Sigmoid colon (tissue), 6 donors: ENCODE measurements at regions not wholly inside any gene's neighbourhood (a gene's known extent, or its start where the extent isn't known, plus 50 kb on each side); places are given as distances from the start of the nearest gene placed in this dataset.
A peak's percentile ranks its signal among the peaks of the same experiment; 100 is the strongest.

Source experiments
- DNase-seq: peaks from one replicate; pipeline ENCODE4 v3.0.0-alpha.2; 2019
- H3K27ac ChIP-seq, 4 donors: fragments of 200-600 bp; sonication (generic); one replicate each; pipeline ENCODE4 v1.5.1; 2016 to 2019; ENCODE audit warnings: mild to moderate bottlenecking in 1 of 4
- H3K27me3 ChIP-seq, 3 donors: fragments of 200-600 bp; sonication (generic); one replicate each; pipeline ENCODE4 v1.5.1; 2019; ENCODE audit warnings: mild to moderate bottlenecking in 1 of 3
- H3K36me3 ChIP-seq, 4 donors: fragments of 200-600 bp; sonication (generic); one replicate each; pipeline ENCODE4 v1.5.1; 2016 to 2019
- H3K4me1 ChIP-seq, 4 donors: fragments of 200-600 bp; sonication (generic); one replicate each; pipeline ENCODE4 v1.5.1; 2017 to 2019
- H3K4me3 ChIP-seq, 4 donors: fragments of 200-600 bp; sonication (generic); one replicate each; pipeline ENCODE4 v1.5.1; 2017 to 2019; ENCODE audit warnings: mild to moderate bottlenecking in 2 of 4, moderate library complexity in 1 of 4
- H3K9me3 ChIP-seq, 4 donors: fragments of 200-600 bp in 3 of 4; sonication (generic) in 3 of 4; one replicate each; pipeline versions ENCODE4 v1.5.1 to v1.6.1; 2013 to 2019
- CTCF ChIP-seq, 4 experiments: fragments of 450-650 bp in 3 of 4; fragments of 200-600 bp in 1 of 4; IDR thresholded peaks; one replicate each; pipeline ENCODE4 v1.5.1; 2016 to 2019; ENCODE audit warnings: antibody characterized with exemption in 4 of 4, mild to moderate bottlenecking in 3 of 4, moderate library complexity in 2 of 4
- EP300 ChIP-seq, 4 donors: sonication (generic); formaldehyde crosslinking; IDR thresholded peaks; one replicate each; pipeline ENCODE4 v1.6.1; 2017; ENCODE audit warnings: antibody characterized with exemption in 4 of 4
- POLR2A ChIP-seq, 2 donors: fragments of 450-650 bp; IDR thresholded peaks; one replicate each; pipeline ENCODE4 v1.6.1; 2016; ENCODE audit warnings: antibody characterized with exemption in 2 of 2, mild to moderate bottlenecking in 2 of 2, moderate library complexity in 2 of 2
- POLR2AphosphoS5 ChIP-seq, 4 donors: sonication (generic); formaldehyde crosslinking; IDR thresholded peaks; one replicate each; pipeline ENCODE4 v1.6.1; 2017; ENCODE audit warnings: antibody characterized with exemption in 4 of 4
- whole genome bisulfite sequencing, 2 donors: extraction: QIAGEN DNeasy Blood & Tissue Kit; methylation state at CpG; one replicate each; pipeline ENCODE4 v1.1.7; 2013; 5-methylcytosine and 5-hydroxymethylcytosine counted together
- intact Hi-C: fragments of 100-400 bp; cut with DNase I; formaldehyde crosslinking; loops from one replicate; pipeline ENCODE4 v1.15.1; 2023
- donor health status: healthy with polysubstance abuse.
- donor health status: healthy.

DNA sequence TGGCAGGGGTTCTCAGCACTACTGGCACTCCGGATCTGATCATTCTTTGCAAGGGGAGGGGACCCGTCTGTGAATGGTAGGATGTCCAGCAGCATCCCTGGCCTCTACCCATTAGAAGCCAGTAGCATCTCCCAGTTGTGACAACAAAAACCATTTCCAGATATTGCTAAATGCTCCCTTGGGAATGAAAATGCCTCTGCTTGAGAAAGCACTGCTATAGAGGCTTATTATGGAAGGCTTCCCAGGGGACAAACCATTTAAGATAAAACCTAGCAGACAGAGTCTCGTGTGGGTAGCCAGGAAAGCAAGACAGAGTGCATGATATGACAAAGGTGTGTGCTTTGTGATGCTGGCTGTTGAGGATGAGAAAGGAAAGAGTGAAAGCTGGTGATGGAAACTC lies 273.7 kb downstream of the TMX3 start:
- no peak overlapping the region for H3K4me3 ChIP-seq
- H3K27me3 ChIP-seq: no peaks in the 10 kb centered on the region
- H3K9me3 ChIP-seq: no peaks in the 10 kb centered on the region
- intact Hi-C loops: no loop called here
- no peaks in the 10 kb centered on the region for H3K4me1 ChIP-seq
- no peak for DNase-seq
- 73 to 80% methylated on average over 3 of the region's 3 CpGs for WGBS, 2 donors
- H3K27ac ChIP-seq: no peak overlapping the region
- H3K36me3 ChIP-seq: no peaks in the 10 kb centered on the region
- TF ChIP-seq EP300 (IDR thresholded peaks at IDR 0.05) (no peak), CTCF (IDR thresholded peaks at IDR 0.05) (no peak), POLR2AphosphoS5 (IDR thresholded peaks at IDR 0.05) (no peak), POLR2A (IDR thresholded peaks at IDR 0.05) (no peak)

DNA sequence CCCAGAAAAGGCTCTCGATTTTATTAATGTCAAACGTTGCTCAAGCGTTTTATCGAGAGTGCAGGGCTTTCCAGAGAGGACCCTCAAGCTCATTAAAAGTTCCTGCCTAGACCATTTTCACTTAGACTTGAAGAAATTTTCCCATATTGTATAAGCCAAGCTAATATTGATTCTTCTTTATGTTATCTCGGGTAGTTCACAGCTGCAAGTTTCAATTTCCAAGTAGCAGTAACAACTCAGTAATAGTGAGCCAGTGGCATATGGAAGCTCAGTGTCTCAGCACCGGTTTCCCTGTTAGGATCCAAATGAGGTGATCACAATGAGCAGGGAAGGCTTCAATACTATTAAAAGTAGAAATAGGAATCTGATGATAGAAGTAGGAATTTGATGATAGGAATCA lies 274.5 kb downstream of the TMX3 start:
- Histone ChIP-seq H3K9me3 (no peaks in the 10 kb centered on the region), H3K27me3 (no peaks in the 10 kb centered on the region), H3K36me3 (no peaks in the 10 kb centered on the region), H3K27ac (no peak overlapping the region), H3K4me1 (no peaks in the 10 kb centered on the region), H3K4me3 (no peak overlapping the region)
- intact Hi-C loops: no loop called here
- TF ChIP-seq CTCF (IDR thresholded peaks at IDR 0.05) (no peak), POLR2AphosphoS5 (IDR thresholded peaks at IDR 0.05) (no peak), POLR2A (IDR thresholded peaks at IDR 0.05) (no peak), EP300 (IDR thresholded peaks at IDR 0.05) (no peak)
- no peak for DNase-seq
- WGBS, 2 donors: 79 to 83% methylated on average over 6 of the region's 6 CpGs

- no peak for DNase-seq
- no peak overlapping the region for H3K4me3 ChIP-seq
- 72 to 73% methylated on average over 4 of the region's 4 CpGs for WGBS, 2 donors
- H3K4me1 ChIP-seq: no peaks in the 10 kb centered on the region
- no peaks in the 10 kb centered on the region for H3K27me3 ChIP-seq
- TF ChIP-seq CTCF (IDR thresholded peaks at IDR 0.05) (no peak), POLR2A (IDR thresholded peaks at IDR 0.05) (no peak), EP300 (IDR thresholded peaks at IDR 0.05) (no peak), POLR2AphosphoS5 (IDR thresholded peaks at IDR 0.05) (no peak)
- peak overlapping the region in 1 of 4 donors; percentile 17 for H3K27ac ChIP-seq
- intact Hi-C loops: no loop called here
- H3K36me3 ChIP-seq: no peaks in the 10 kb centered on the region
- H3K9me3 ChIP-seq: no peaks in the 10 kb centered on the region
Observed at GRCh38 chr18:68439642-68440041, 275.3 kb downstream of the TMX3 start.

- no peak overlapping the region for H3K4me3 ChIP-seq
- H3K9me3 ChIP-seq: no peaks in the 10 kb centered on the region
- WGBS, 2 donors: 39 to 46% methylated on average over 2 of the region's 2 CpGs
- no peaks in the 10 kb centered on the region for H3K27me3 ChIP-seq
- DNase-seq: no peak
- intact Hi-C loops: no loop called here
- no peak for TF ChIP-seq POLR2A (IDR thresholded peaks at IDR 0.05)
- peak in 2 of 4 donors; percentile 7 to 34 for TF ChIP-seq POLR2AphosphoS5 (IDR thresholded peaks at IDR 0.05)
- no peak for TF ChIP-seq EP300 (IDR thresholded peaks at IDR 0.05)
- no peak for TF ChIP-seq CTCF (IDR thresholded peaks at IDR 0.05)
- H3K27ac ChIP-seq: peak overlapping the region in 1 of 4 donors; percentile 18
- no peaks in the 10 kb centered on the region for H3K4me1 ChIP-seq
- H3K36me3 ChIP-seq: no peaks in the 10 kb centered on the region
Observed at GRCh38 chr18:68438983-68439382, 275.9 kb downstream of the TMX3 start.

DNA sequence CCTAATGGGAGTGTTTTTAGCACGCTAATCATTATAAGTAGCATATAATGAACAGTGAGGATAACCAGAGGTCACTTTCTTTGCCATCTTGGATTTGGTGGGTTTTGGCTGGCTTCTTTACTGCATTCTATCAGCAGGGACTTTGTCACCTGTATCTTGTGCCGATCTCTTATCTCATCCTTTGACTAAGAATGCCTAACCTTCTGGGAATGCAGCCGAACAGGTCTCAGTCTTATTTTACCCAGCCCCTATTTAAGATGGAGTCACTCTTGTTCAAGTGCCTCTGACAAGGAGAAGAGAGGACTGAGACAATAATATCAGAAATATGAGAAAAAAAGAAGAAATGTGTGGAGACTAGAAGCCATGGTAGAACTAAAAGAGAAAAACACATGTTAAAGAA lies 276.4 kb downstream of the TMX3 start:
- H3K9me3 ChIP-seq: no peaks in the 10 kb centered on the region
- no peaks in the 10 kb centered on the region for H3K4me1 ChIP-seq
- H3K4me3 ChIP-seq: no peak overlapping the region
- no peak for TF ChIP-seq POLR2AphosphoS5 (IDR thresholded peaks at IDR 0.05)
- WGBS, 2 donors: 85 to 89% methylated on average over 3 of the region's 3 CpGs
- peak overlapping the region in 1 of 4 donors; percentile 18 for H3K27ac ChIP-seq
- intact Hi-C loops: no loop called here
- no peaks in the 10 kb centered on the region for H3K27me3 ChIP-seq
- DNase-seq: no peak
- H3K36me3 ChIP-seq: no peaks in the 10 kb centered on the region
